Activated T-helper 1 cell treated with anti-CD3 and anti-CD28 coated beads, Interleukin-12 subunit alpha, Interleukin-12 subunit beta, Interleukin-2, Interleukin-4 antibody, amounts not matched to agents 30 ng/mL and 10 ng/mL and 1 ng/mL, durations not matched to agents 14 hours and 24 hours and 36 hours (primary cell): ENCODE measurements at regions not wholly inside any gene's neighbourhood (a gene's known extent, or its start where the extent isn't known, plus 50 kb on each side); places are given as distances from the start of the nearest gene placed in this dataset.

Source experiments
- DNase-seq: peaks from one replicate; pipeline ENCODE4 v3.0.0; 2021; ENCODE audit warnings: low spot score
- H3K27ac Mint-ChIP-seq: one replicate; pipeline ENCODE4 v1.8.0; 2021; ENCODE audit warnings: mild to moderate bottlenecking, mixed read lengths
- H3K27me3 Mint-ChIP-seq: one replicate; pipeline ENCODE4 v1.8.0; 2022; ENCODE audit warnings: mild to moderate bottlenecking, moderate library complexity, mixed read lengths; ENCODE audit not compliant: insufficient read depth
- H3K36me3 Mint-ChIP-seq: one replicate; pipeline ENCODE4 v1.8.0; 2021; ENCODE audit warnings: low read depth, mixed read lengths
- H3K4me1 Mint-ChIP-seq: one replicate; pipeline ENCODE4 v1.8.0; 2021; ENCODE audit warnings: low read depth, mixed read lengths
- H3K4me3 Mint-ChIP-seq: one replicate; pipeline ENCODE4 v1.8.0; 2021; ENCODE audit warnings: mild to moderate bottlenecking, moderate library complexity, mixed read lengths
- H3K9me3 Mint-ChIP-seq: one replicate; pipeline ENCODE4 v1.8.0; 2021; ENCODE audit warnings: mixed read lengths
- intact Hi-C: fragments of 100-400 bp; cut with micrococcal nuclease; formaldehyde crosslinking; loops from one replicate; pipeline ENCODE4 v1.15.1; 2024

DNA sequence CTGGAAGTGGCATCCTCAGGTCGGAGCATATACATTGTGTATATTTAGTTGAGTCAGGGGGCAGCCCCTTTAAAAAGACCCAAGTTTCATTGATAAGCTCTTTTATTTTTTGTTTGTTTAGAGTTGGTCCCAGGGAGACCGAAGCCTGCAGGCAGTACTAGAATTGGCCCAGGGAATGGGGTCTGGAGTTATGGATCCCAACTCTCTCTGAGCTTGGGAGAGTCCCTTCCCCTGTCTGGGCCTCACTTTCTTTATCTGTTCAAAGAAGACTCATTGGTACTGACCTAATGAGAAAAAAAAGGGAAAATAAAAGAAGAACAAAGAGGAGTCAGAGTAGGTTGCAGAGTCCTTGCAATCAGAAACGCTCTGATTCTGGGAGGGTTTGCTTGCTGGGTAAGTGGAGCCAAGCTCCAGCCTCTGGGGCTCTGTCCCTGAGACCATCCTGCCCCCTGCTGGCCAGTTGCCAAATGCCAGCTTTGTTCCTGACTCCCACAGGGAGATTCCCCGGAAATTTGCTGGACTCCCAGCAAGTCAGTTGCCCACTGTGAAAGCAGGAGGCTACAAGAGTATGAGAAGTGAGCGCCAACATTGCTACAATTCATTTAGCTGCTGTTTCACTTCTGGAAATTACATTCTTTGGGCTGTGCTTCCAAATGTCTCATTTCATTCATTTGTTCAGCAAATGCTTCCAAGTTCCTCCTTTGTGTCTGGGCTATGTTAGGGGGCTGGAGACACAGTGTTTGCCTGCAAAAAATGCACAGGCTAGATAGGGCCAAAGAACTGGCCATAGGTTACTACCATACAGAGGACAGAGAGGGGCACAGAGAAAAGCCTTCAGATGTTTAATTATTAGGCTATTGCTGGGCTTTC is 156.2 kb downstream of the MELK start:
- intact Hi-C loops, result loop anchor here (1.0 to 2.0 kb wide), 4 partner anchors 96 to 322 kb away; no protein-coding TSS in a partner anchor
- Mint-ChIP-seq H3K4me1 (no peaks in the 10 kb centered on the region), H3K4me3 (no peak overlapping the region), H3K9me3 (no peaks in the 10 kb centered on the region), H3K27me3 (no peaks in the 10 kb centered on the region), H3K36me3 (no peaks in the 10 kb centered on the region), H3K27ac (no peak overlapping the region)
- DNase-seq, result peak; percentile 37

DNA sequence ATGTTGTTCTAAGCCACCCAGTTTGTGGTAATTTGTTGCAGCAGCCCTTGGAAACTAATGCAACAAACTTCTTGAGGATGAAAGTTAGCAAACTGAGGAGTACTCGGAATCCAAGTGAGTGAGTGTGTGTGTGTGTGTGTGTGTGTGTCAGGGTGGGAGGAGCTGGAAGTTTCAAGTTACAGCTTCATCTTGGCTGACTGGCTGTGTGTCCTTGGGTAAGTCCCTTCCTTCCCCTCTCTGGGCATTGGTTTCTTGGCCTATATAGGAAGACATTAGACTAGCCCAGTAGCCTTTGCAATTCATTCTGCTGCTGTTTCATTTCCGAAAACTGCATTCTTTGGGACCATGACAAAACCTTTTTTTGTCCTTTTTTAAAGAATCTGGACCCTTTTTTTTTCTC is 157.2 kb downstream of the MELK start:
- no peaks in the 10 kb centered on the region for H3K9me3 Mint-ChIP-seq
- DNase-seq, result no peak

GRCh38 chr9:36730414-36730813 is 157.7 kb downstream of the MELK start:
- Mint-ChIP-seq H3K4me1 (no peaks in the 10 kb centered on the region), H3K36me3 (no peaks in the 10 kb centered on the region), H3K4me3 (no peak overlapping the region), H3K27me3 (no peaks in the 10 kb centered on the region), H3K9me3 (no peaks in the 10 kb centered on the region), H3K27ac (no peak overlapping the region)
- no peak for DNase-seq
- intact Hi-C loops, result no loop called here

More for the DNA sequence above, 157.2 kb downstream of the MELK start:
- Mint-ChIP-seq H3K27me3 (no peaks in the 10 kb centered on the region), H3K27ac (no peak overlapping the region), H3K4me1 (no peaks in the 10 kb centered on the region), H3K36me3 (no peaks in the 10 kb centered on the region), H3K4me3 (no peak overlapping the region)
- intact Hi-C loops, result loop anchor here (1.0 to 2.0 kb wide), 4 partner anchors 97 to 323 kb away; no protein-coding TSS in a partner anchor

DNA sequence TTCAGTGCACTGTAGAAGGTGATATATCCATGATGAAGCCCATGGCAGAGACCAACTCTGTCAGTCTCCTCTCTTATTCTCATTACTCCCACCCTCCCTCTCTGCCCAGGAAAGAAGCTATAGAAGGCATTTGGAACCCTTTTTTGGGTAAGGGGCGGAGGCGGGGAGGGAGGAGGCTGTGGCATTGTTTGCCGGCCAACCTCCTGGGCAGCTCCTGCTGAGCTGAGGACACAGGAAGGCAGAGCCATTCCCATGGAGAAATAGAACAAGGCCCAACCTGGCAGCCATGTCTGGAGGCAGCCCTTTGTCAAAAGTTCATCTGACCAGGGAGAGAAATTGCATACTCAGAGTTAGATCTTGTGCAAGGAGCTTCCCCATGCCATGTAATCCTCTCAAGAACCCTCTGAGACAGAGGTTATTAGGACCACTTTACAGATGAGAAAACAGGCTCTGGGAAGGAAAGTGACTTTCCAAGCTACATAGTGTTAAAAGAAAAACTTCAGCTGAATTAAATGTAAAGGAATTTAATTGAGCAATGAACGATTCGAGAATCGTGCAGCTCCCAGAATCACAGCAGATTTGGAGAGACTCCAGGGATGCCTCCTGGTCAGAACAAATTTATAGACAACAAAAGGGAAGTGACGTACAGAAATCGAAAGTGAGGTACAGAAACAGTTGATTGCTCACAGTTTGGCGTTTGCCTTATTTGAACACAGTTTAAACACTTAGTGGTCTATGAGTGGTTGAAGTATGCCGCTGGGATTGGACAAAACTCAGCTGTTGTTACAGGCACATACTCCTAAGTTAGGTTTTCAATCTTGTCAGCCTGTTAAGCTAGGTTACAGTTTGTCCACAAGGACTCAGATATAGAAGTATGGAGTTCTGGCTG is 158.6 kb downstream of the MELK start:
- no peak for DNase-seq
- no peaks in the 10 kb centered on the region for H3K4me1 Mint-ChIP-seq
- intact Hi-C loops, result no loop called here
- no peak overlapping the region for H3K27ac Mint-ChIP-seq
- H3K27me3 Mint-ChIP-seq, result no peaks in the 10 kb centered on the region
- H3K9me3 Mint-ChIP-seq, result no peaks in the 10 kb centered on the region
- no peak overlapping the region for H3K4me3 Mint-ChIP-seq
- H3K36me3 Mint-ChIP-seq, result no peaks in the 10 kb centered on the region

GRCh38 chr9:36734737-36735136 is 162.0 kb downstream of the MELK start:
- H3K4me1 Mint-ChIP-seq, result no peaks in the 10 kb centered on the region
- intact Hi-C loops, result no loop called here
- H3K27me3 Mint-ChIP-seq, result peaks cover 18% of the 10 kb centered on the region
- no peaks in the 10 kb centered on the region for H3K9me3 Mint-ChIP-seq
- no peaks in the 10 kb centered on the region for H3K36me3 Mint-ChIP-seq
- H3K4me3 Mint-ChIP-seq, result no peak overlapping the region
- no peak overlapping the region for H3K27ac Mint-ChIP-seq
- DNase-seq, result no peak

- H3K27ac Mint-ChIP-seq, result no peak overlapping the region
- H3K9me3 Mint-ChIP-seq, result no peaks in the 10 kb centered on the region
- H3K4me1 Mint-ChIP-seq, result no peaks in the 10 kb centered on the region
- intact Hi-C loops, result no loop called here
- peaks cover 28% of the 10 kb centered on the region for H3K27me3 Mint-ChIP-seq
- no peak overlapping the region for H3K4me3 Mint-ChIP-seq
- DNase-seq, result no peak
- no peaks in the 10 kb centered on the region for H3K36me3 Mint-ChIP-seq
These were observed 164.0 kb downstream of the MELK start for GRCh38 chr9:36736648-36737047.

DNA sequence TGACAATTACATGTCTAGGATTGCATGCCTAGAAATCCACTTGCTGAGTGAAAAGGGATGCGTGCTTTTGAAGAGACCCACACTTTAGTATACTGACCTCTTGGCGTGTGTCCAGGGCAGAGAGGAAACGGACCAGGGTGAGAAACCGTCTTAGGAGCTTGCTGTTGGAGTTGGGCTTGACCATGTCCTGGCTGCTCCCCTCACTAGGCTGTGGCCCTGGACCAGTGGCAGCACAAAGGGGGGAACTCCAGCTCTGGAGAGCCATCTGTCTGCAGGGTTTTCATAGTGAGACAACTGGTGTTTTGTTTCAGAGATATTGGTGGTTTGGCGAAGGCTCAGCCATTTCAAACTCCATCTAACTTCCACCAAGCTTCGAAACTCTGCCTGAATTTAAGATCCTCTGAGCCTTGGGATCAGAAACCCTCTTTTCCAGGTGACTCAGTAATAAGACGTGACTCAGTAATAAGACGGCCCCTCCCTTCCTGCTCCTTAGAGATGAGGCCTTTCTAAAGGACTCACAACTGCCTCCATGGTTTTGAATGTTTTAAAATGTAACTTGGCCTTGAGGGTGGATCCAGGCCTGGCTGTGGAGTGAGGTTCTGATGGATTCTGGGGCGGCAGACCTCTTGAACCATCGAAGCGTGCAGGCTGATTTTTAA is 165.8 kb downstream of the MELK start:
- DNase-seq, result no peak
- Mint-ChIP-seq H3K9me3 (no peaks in the 10 kb centered on the region), H3K4me1 (no peaks in the 10 kb centered on the region), H3K27ac (no peak overlapping the region), H3K27me3 (peaks cover 32% of the 10 kb centered on the region), H3K4me3 (no peak overlapping the region), H3K36me3 (no peaks in the 10 kb centered on the region)
- intact Hi-C loops, result no loop called here

GRCh38 chr9:36739373-36740116 is 166.8 kb downstream of the MELK start:
- Mint-ChIP-seq H3K36me3 (no peaks in the 10 kb centered on the region), H3K27ac (no peak overlapping the region), H3K9me3 (no peaks in the 10 kb centered on the region), H3K27me3 (peaks cover 32% of the 10 kb centered on the region), H3K4me3 (no peak overlapping the region), H3K4me1 (no peaks in the 10 kb centered on the region)
- intact Hi-C loops, result no loop called here
- DNase-seq, result no peak

GRCh38 chr9:36742264-36742663 is 169.6 kb downstream of the MELK start:
- peaks cover 30% of the 10 kb centered on the region for H3K27me3 Mint-ChIP-seq
- no peak overlapping the region for H3K4me3 Mint-ChIP-seq
- DNase-seq, result no peak
- no peaks in the 10 kb centered on the region for H3K36me3 Mint-ChIP-seq
- no peaks in the 10 kb centered on the region for H3K4me1 Mint-ChIP-seq
- intact Hi-C loops, result no loop called here
- no peaks in the 10 kb centered on the region for H3K9me3 Mint-ChIP-seq
- no peak overlapping the region for H3K27ac Mint-ChIP-seq

DNA sequence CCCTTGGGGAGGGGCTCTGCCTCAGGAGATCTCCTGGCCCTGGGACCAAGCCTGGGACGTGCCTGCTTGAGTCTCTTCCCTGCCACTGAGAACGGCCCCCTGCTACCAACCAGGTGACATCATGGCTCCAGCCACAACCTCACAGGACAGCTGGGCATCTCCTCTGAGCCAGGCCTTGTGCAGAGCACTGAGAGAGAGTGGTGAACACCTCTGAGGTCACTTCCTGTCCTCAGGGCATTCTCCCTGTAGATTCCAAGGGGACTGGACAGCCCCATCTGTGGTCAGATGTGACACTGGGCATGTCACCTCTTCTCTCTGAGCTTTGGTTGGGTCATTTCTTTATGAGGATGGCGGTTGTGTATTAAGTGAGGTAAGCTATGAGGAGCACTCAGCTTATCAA is 172.0 kb downstream of the MELK start:
- H3K9me3 Mint-ChIP-seq, result no peaks in the 10 kb centered on the region
- no peaks in the 10 kb centered on the region for H3K36me3 Mint-ChIP-seq
- DNase-seq, result no peak
- peaks cover 21% of the 10 kb centered on the region for H3K27me3 Mint-ChIP-seq
- no peak overlapping the region for H3K4me3 Mint-ChIP-seq
- H3K4me1 Mint-ChIP-seq, result no peaks in the 10 kb centered on the region
- intact Hi-C loops, result no loop called here
- no peak overlapping the region for H3K27ac Mint-ChIP-seq

GRCh38 chr9:36745977-36746376 is 173.3 kb downstream of the MELK start:
- Mint-ChIP-seq H3K4me3 (no peak overlapping the region), H3K9me3 (no peaks in the 10 kb centered on the region), H3K4me1 (no peaks in the 10 kb centered on the region), H3K27ac (no peak overlapping the region), H3K27me3 (peaks cover 17% of the 10 kb centered on the region), H3K36me3 (no peaks in the 10 kb centered on the region)
- intact Hi-C loops, result no loop called here
- DNase-seq, result no peak

GRCh38 chr9:36746415-36746814 is 173.7 kb downstream of the MELK start:
- H3K27me3 Mint-ChIP-seq, result peaks cover 16% of the 10 kb centered on the region
- no peaks in the 10 kb centered on the region for H3K9me3 Mint-ChIP-seq
- H3K4me3 Mint-ChIP-seq, result no peak overlapping the region
- DNase-seq, result no peak
- no peak overlapping the region for H3K27ac Mint-ChIP-seq
- no peaks in the 10 kb centered on the region for H3K36me3 Mint-ChIP-seq
- H3K4me1 Mint-ChIP-seq, result no peaks in the 10 kb centered on the region
- intact Hi-C loops, result no loop called here
